Colonic mucosa (tissue), 4 donors: ENCODE measurements at regions not wholly inside any gene's neighbourhood (a gene's known extent, or its start where the extent isn't known, plus 50 kb on each side); places are given as distances from the start of the nearest gene placed in this dataset.

Source experiments
- DNase-seq: peaks from one replicate; pipeline ENCODE4 v3.0.0-alpha.2; 2020
- H3K27ac ChIP-seq: fragments of 200-600 bp; one replicate; pipeline ENCODE4 v1.8.0; 2021
- H3K27me3 ChIP-seq: fragments of 200-600 bp; one replicate; pipeline ENCODE4 v1.8.0; 2021
- H3K36me3 ChIP-seq: fragments of 200-600 bp; one replicate; pipeline ENCODE4 v1.8.0; 2021
- H3K4me1 ChIP-seq: fragments of 200-600 bp; one replicate; pipeline ENCODE4 v1.8.0; 2021; ENCODE audit warnings: mild to moderate bottlenecking
- H3K4me3 ChIP-seq: fragments of 200-600 bp; one replicate; pipeline ENCODE4 v1.8.0; 2021
- H3K9ac ChIP-seq, 2 donors: one replicate each; pipeline ENCODE4 v1.7.0; 2013; ENCODE audit warnings: control low read depth in 2 of 2, low read depth in 2 of 2, low read length in 2 of 2
- H3K9me3 ChIP-seq: fragments of 200-600 bp; one replicate; pipeline ENCODE4 v1.8.0; 2021
- CTCF ChIP-seq: fragments of 200-600 bp; IDR thresholded peaks from one replicate; pipeline ENCODE4 v1.8.0; 2022; ENCODE audit warnings: antibody characterized with exemption, mild to moderate bottlenecking
- intact Hi-C: fragments of 100-400 bp; cut with DNase I; formaldehyde crosslinking; loops from one replicate; pipeline ENCODE4 v1.14.1; 2022
- donor health status: healthy.
- donor health status: DM: no; HTN: no; CAD: no.
- donor health status: DM: no; HTN: no; CAD: no.

- H3K4me3 ChIP-seq, result no peak overlapping the region
- intact Hi-C loops, result no loop called here
- TF ChIP-seq CTCF, result no peak
- no peak for DNase-seq
- H3K9me3 ChIP-seq, result no peaks in the 10 kb centered on the region
- H3K27me3 ChIP-seq, result no peaks in the 10 kb centered on the region
- H3K9ac ChIP-seq, result no peak overlapping the region
- no peaks in the 10 kb centered on the region for H3K36me3 ChIP-seq
- H3K4me1 ChIP-seq, result no peaks in the 10 kb centered on the region
- H3K27ac ChIP-seq, result no peak overlapping the region
Observed at GRCh38 chr2:136248907-136249306, 131.0 kb upstream of the CXCR4 start.

- H3K36me3 ChIP-seq, result no peaks in the 10 kb centered on the region
- H3K4me3 ChIP-seq, result no peak overlapping the region
- intact Hi-C loops, result no loop called here
- no peaks in the 10 kb centered on the region for H3K27me3 ChIP-seq
- no peaks in the 10 kb centered on the region for H3K9me3 ChIP-seq
- no peak overlapping the region for H3K27ac ChIP-seq
- H3K9ac ChIP-seq, result no peak overlapping the region
- DNase-seq, result no peak
- no peaks in the 10 kb centered on the region for H3K4me1 ChIP-seq
- TF ChIP-seq CTCF, result no peak
Observed at GRCh38 chr2:136248242-136248641, 130.3 kb upstream of the CXCR4 start.

- Histone ChIP-seq H3K27ac (no peak overlapping the region), H3K4me3 (no peak overlapping the region), H3K27me3 (no peaks in the 10 kb centered on the region), H3K4me1 (no peaks in the 10 kb centered on the region), H3K36me3 (no peaks in the 10 kb centered on the region), H3K9me3 (no peaks in the 10 kb centered on the region), H3K9ac (no peak overlapping the region)
- no peak for TF ChIP-seq CTCF
- DNase-seq, result no peak
- intact Hi-C loops, result no loop called here
Observed at GRCh38 chr2:136247204-136247950, 129.4 kb upstream of the CXCR4 start.

- Histone ChIP-seq H3K27ac (no peak overlapping the region), H3K4me1 (no peaks in the 10 kb centered on the region), H3K4me3 (no peak overlapping the region), H3K27me3 (no peaks in the 10 kb centered on the region), H3K36me3 (no peaks in the 10 kb centered on the region), H3K9ac (peak overlapping the region in 1 of 2 donors; percentile 7), H3K9me3 (no peaks in the 10 kb centered on the region)
- intact Hi-C loops, result no loop called here
- peak; percentile 38 for DNase-seq
- no peak for TF ChIP-seq CTCF
Observed at GRCh38 chr2:136246086-136246669, 128.2 kb upstream of the CXCR4 start.

- H3K27me3 ChIP-seq, result no peaks in the 10 kb centered on the region
Observed at GRCh38 chr2:136245211-136245610, 127.3 kb upstream of the CXCR4 start.

More at GRCh38 chr2:136245211-136245610, 127.3 kb upstream of the CXCR4 start:
- TF ChIP-seq CTCF, result no peak
- H3K9me3 ChIP-seq, result no peaks in the 10 kb centered on the region
- no peak for DNase-seq
- no peak overlapping the region for H3K9ac ChIP-seq
- H3K4me3 ChIP-seq, result no peak overlapping the region
- no peaks in the 10 kb centered on the region for H3K36me3 ChIP-seq
- H3K27ac ChIP-seq, result no peak overlapping the region
- H3K4me1 ChIP-seq, result no peaks in the 10 kb centered on the region
- intact Hi-C loops, result no loop called here
